Astrocyte of the cerebellum (primary cell): ENCODE measurements at regions not wholly inside any gene's neighbourhood (a gene's known extent, or its start where the extent isn't known, plus 50 kb on each side); places are given as distances from the start of the nearest gene placed in this dataset.

ENCODE experiments used
- DNase-seq: peaks from one replicate; pipeline ENCODE4 v3.0.0-alpha.2; 2011; ENCODE audit warnings: low read depth
- H3K4me3 ChIP-seq: 2 replicates; pipeline ENCODE4 v1.5.1; 2011; ENCODE audit warnings: mild to moderate bottlenecking, low read depth, low read length, moderate library complexity
- in situ Hi-C: cut with HindIII; loops from 2 replicates; pipeline ENCODE4 v1.10.0; 2017; ENCODE audit warnings: low sequenced_read_pairs
- TF ChIP-seq, protein P1 (sequence below): IDR thresholded peaks from 2 replicates; pipeline ENCODE4 v1.5.1; 2012; ENCODE audit warnings: low read length, low read depth, moderate library complexity, mild to moderate bottlenecking; ENCODE audit errors: missing control alignments

DNA sequence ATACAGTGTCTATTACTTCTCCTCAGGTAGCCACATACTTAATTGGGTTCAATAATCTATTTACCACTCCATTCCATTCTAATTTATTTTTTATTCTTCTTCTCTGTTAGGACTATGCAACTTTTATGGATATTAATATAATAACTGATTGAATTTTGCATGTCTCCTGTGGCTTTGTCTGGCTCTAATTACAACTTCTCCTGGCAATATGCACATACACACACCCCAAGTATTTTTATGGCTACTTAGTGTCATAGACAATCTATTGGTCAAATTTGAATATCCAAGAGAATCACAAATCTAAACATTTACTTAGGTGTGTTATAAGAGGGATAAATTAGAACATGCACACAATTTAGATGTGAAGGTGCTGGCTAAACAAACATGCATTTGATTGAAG is 73.1 kb downstream of the BOD1L2 start:
- TF ChIP-seq, protein P1, sequence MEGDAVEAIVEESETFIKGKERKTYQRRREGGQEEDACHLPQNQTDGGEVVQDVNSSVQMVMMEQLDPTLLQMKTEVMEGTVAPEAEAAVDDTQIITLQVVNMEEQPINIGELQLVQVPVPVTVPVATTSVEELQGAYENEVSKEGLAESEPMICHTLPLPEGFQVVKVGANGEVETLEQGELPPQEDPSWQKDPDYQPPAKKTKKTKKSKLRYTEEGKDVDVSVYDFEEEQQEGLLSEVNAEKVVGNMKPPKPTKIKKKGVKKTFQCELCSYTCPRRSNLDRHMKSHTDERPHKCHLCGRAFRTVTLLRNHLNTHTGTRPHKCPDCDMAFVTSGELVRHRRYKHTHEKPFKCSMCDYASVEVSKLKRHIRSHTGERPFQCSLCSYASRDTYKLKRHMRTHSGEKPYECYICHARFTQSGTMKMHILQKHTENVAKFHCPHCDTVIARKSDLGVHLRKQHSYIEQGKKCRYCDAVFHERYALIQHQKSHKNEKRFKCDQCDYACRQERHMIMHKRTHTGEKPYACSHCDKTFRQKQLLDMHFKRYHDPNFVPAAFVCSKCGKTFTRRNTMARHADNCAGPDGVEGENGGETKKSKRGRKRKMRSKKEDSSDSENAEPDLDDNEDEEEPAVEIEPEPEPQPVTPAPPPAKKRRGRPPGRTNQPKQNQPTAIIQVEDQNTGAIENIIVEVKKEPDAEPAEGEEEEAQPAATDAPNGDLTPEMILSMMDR = no peak
- in situ Hi-C loops = no loop called here
- no peak for DNase-seq

DNA sequence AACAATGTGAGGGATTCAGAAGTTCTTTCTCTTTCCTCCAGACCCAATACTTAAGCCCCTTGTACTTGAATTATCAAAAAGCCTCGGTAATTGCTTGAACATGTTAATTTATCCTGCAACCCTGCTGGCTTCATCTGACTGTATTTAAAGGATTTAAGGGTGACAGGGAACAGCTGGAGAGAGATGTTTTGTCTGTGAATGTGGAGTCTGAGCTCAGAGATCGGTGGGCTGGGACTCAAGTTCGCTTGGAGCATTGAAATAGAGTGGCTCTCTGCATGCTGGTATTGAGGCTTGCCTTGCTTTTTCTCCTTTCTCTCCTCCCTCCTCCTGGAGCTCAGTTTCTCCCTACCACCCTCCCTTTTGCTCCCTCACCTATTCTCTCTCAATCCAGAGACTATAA is 73.6 kb downstream of the BOD1L2 start:
- TF ChIP-seq, protein P1 = no peak
- no peak overlapping the region for H3K4me3 ChIP-seq
- DNase-seq = no peak
- in situ Hi-C loops = no loop called here

More for the DNA sequence above, 73.1 kb downstream of the BOD1L2 start:
- H3K4me3 ChIP-seq = no peak overlapping the region

DNA sequence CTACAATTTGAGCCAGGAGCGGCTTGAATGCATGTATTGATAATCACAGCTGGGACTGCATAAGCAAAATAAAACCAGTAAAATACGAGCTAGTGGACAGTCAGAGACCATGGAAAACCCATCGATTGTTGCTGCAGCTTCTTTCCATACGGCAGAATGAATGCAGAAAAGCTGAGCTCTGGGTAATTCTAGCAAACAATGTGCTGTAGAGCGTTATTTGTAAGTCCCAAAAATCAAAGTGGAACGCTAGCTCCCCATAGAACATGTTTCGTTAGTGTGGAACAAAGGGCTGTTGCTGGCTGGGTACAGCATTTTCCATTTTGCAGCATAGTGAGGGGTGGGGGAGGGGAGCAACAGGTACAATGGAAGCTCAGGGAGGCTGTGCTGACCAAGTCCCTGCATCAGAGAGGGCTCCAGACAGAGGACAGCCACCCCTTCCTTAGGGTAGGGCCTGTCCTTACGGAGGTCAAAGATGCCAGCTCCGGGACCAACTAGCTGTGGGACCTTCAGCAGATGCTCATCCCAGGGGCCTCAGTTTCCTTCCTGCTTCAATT is 74.1 kb downstream of the BOD1L2 start:
- in situ Hi-C loops = no loop called here
- H3K4me3 ChIP-seq = no peak overlapping the region
- TF ChIP-seq, protein P1 = no peak
- DNase-seq = no peak

GRCh38 chr18:57223144-57223870 is 76.4 kb downstream of the BOD1L2 start:
- DNase-seq = no peak
- no peak overlapping the region for H3K4me3 ChIP-seq
- TF ChIP-seq, protein P1 = no peak
- in situ Hi-C loops = no loop called here

DNA sequence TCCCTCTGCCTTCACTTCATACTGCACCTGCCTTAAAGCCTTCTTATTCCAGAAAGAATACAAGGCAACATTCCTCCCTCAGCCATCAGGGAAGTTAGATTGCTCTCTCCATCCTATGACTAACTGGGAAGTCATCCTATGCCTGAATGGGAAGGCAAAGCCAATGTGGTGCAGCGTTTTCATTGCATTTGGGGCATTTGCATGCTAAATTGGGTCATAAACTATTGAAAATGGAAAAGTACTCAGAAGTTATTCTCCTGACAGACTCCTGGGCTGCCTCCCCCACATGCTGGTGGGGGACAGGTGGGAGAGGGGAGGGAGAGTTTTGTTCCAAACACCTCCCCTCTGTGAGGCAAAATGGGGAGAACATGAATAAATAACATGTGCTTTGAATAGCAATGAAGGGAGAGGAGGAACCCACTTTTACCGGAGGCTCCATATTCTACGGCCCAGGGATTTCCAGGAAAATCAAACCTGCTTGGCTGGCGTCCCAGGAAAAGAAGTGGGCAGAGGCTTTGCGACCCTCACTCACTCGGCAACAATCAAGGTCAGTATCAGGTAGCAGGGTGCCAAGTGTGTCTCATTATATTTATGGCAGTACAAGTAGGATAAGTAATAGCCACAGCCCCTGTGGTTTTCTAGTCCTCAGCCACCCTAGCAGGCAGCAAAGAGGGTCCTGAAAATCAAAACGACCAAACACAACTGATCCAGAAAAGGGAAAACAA is 84.1 kb downstream of the BOD1L2 start:
- TF ChIP-seq, protein P1 = no peak
- DNase-seq = no peak
- in situ Hi-C loops = no loop called here
- H3K4me3 ChIP-seq = no peak overlapping the region

GRCh38 chr18:57231864-57232263 is 85.0 kb downstream of the BOD1L2 start:
- in situ Hi-C loops = no loop called here
- DNase-seq = no peak
- H3K4me3 ChIP-seq = no peak overlapping the region
- TF ChIP-seq, protein P1 = no peak
